Activated CD8-positive, alpha-beta T cell treated with anti-CD3 and anti-CD28 coated beads, Interleukin-2, amount 10 ng/mL, durations not matched to agents 7 days and 5 days (primary cell): ENCODE measurements at regions not wholly inside any gene's neighbourhood (a gene's known extent, or its start where the extent isn't known, plus 50 kb on each side); places are given as distances from the start of the nearest gene placed in this dataset.

ENCODE experiments used
- ATAC-seq: fragments of 150-1000 bp; cut with Tn5 transposase; one replicate; pipeline ENCODE4 v1.10.0; 2021; ENCODE audit warnings: moderate library complexity
- CTCF ChIA-PET: fragments of 350-600 bp; sonication (Branson Sonifier 250); formaldehyde crosslinking; loops from one replicate; lab custom pipeline; 2021; ENCODE audit warnings: antibody characterized with exemption; lab: Charles Lee
- POLR2A ChIA-PET: fragments of 350-600 bp; sonication (Branson Sonifier 250); formaldehyde crosslinking; loops from one replicate; lab custom pipeline; 2021; ENCODE audit warnings: antibody characterized with exemption; lab: Charles Lee
- DNase-seq: peaks from one replicate; pipeline ENCODE4 v3.0.0-alpha.2; 2020
- H3K27ac Mint-ChIP-seq: one replicate; pipeline ENCODE4 v1.8.0; 2021; ENCODE audit warnings: mild to moderate bottlenecking, mixed read lengths
- H3K27me3 Mint-ChIP-seq: one replicate; pipeline ENCODE4 v1.8.0; 2021; ENCODE audit warnings: low read depth, mixed read lengths
- H3K36me3 Mint-ChIP-seq: one replicate; pipeline ENCODE4 v1.8.0; 2021; ENCODE audit warnings: low read depth, mixed read lengths
- H3K4me1 Mint-ChIP-seq: one replicate; pipeline ENCODE4 v1.8.0; 2021; ENCODE audit warnings: low read depth, mixed read lengths
- H3K4me3 Mint-ChIP-seq: one replicate; pipeline ENCODE4 v1.8.0; 2021; ENCODE audit warnings: mild to moderate bottlenecking, mixed read lengths
- H3K9me3 Mint-ChIP-seq: one replicate; pipeline ENCODE4 v1.8.0; 2022; ENCODE audit warnings: mixed read lengths; ENCODE audit not compliant: insufficient read depth

DNA sequence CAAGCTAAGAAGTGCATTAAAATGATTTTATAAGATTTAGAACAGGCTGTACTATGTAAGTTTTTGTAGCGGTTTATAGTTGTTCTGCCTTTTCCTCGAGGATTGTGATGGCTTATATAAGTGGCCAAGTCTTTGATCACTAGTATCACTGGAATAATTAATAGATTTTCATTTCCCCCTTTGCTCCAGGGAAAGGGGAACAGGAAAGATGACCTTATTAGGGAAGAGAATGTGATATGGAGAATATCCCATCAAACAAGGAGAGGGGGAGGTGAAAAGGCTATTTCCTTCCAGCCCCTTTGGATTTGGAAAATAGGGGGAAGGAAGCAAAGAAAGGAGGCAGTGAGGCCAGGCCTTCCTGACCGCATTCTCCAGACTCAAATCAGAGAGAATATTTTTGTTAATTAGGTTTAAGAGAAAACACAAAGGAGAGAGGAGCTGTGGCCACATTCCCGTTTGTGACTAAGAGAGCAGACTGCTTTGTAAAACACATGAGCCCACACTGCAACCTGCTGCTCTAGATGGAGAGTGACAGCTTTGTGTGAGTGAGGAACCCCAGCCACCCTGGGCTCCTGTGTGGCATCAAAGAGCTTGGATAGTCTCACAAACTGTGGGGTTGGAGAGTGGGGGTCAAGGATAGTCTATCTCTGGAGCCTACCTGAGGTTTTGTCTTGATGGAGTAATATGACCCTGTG is 359.5 kb downstream of the DTWD2 start:
- ChIA-PET POLR2A (no interaction called here), CTCF (no interaction called here)
- no peaks in the 10 kb centered on the region for H3K27me3 Mint-ChIP-seq
- DNase-seq (no peak), ATAC-seq (no peak)
- H3K9me3 Mint-ChIP-seq, result no peaks in the 10 kb centered on the region
- H3K36me3 Mint-ChIP-seq, result no peaks in the 10 kb centered on the region
- no peak overlapping the region for H3K27ac Mint-ChIP-seq
- H3K4me1 Mint-ChIP-seq, result no peaks in the 10 kb centered on the region
- H3K4me3 Mint-ChIP-seq, result no peak overlapping the region

DNA sequence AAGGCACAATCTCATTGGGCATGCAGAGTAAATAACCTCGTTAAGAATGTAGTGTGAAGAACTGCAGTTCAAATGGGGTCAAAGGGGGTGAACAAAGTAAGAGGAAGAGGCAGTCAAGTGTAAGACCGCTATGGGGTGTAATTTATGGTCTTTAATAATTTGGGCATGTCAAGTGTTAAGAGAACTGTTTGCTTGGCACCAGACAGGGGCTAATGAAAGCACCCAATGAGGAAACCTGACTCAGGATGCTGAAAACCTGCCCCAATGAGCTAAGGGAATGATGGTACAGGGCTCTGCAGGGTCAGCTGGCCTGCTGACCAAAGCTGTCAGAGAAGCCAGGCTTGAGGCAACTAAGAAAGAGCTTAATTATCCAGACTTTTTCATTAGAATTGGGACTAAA is 368.1 kb downstream of the DTWD2 start:
- Mint-ChIP-seq H3K27me3 (no peaks in the 10 kb centered on the region), H3K9me3 (no peaks in the 10 kb centered on the region), H3K27ac (no peak overlapping the region), H3K4me1 (no peaks in the 10 kb centered on the region), H3K36me3 (no peaks in the 10 kb centered on the region), H3K4me3 (no peak overlapping the region)
- ATAC-seq (no peak), DNase-seq (no peak)
- POLR2A ChIA-PET, result no interaction called here
- CTCF ChIA-PET, result no interaction called here

DNA sequence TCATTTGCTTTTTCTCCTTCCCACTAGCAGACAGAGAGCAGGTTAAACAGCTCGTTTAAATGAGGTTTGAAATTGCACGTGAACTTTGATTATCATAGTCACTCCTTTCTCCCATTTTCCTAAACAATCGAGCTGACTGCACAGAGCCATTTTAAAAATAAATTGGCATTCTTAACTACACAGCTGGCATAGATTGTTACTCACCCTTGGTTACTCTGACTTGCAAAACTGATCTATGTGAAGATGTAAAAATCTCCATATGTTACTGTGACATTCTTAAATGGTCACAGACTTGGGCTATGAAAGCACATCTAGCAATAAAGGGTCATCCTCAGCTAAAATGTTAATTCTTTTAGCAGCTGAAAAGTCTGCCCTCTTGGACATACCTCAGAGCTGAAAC is 368.5 kb downstream of the DTWD2 start:
- no peaks in the 10 kb centered on the region for H3K27me3 Mint-ChIP-seq
- H3K9me3 Mint-ChIP-seq, result no peaks in the 10 kb centered on the region
- no peak overlapping the region for H3K4me3 Mint-ChIP-seq
- ChIA-PET CTCF (no interaction called here), POLR2A (no interaction called here)
- no peaks in the 10 kb centered on the region for H3K4me1 Mint-ChIP-seq
- ATAC-seq (no peak), DNase-seq (no peak)
- H3K27ac Mint-ChIP-seq, result no peak overlapping the region
- H3K36me3 Mint-ChIP-seq, result no peaks in the 10 kb centered on the region

DNA sequence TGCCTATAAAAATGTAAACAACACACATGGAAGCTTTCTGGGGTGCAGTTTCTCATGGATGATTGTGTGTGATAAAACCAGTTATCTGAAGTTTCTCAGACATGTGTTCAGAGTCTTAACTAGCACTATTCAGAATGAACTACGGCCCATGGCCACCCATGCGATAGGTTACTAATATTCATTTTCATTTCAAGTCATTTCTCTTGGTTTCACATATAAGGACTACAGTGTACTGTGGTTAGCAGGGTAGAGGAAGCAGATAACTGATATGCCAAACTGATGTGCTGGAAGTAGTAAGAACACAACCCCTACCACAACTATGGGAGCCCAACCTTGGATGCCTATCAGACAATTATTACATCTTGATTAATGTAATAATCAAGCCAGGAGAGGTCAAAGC is 372.1 kb downstream of the DTWD2 start:
- CTCF ChIA-PET, result no interaction called here
- no peak for ATAC-seq
- POLR2A ChIA-PET, result no interaction called here
- no peak for DNase-seq
- Mint-ChIP-seq H3K4me3 (no peak overlapping the region), H3K4me1 (no peaks in the 10 kb centered on the region), H3K27ac (no peak overlapping the region), H3K27me3 (no peaks in the 10 kb centered on the region), H3K9me3 (no peaks in the 10 kb centered on the region), H3K36me3 (no peaks in the 10 kb centered on the region)

DNA sequence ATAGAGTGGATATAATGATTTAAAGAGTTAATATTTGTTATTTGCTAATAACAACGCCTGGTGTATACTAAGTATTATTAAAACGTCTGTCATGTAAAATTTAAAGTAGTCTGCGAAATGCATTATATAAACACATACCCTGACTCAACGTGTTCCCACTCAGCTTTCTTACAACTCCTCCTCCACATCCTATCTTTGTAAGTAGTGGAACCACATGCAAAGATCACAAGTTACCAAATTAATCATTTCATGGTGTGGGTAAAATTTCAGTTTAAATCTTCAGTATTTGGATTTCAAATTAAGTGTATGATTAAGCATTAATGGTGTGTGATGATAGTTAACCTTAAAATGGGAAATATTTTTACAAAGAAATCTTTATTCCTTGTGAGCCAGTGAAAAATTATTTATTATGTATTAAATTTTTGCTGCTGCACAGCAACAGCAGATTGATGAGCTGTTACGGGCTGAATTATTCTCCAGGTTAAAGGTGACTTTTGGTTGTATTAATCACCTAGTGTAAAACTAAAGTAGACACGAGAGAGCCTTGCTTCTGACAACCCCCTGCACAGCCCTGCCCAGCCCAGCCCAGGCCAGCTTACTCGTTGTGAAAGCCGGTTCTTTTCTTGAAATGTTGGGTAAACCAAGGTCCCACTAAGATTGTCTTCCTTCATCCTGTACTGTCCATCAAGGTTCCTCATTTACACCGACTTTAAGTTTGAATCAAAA is 373.5 kb downstream of the DTWD2 start:
- no peak overlapping the region for H3K27ac Mint-ChIP-seq

DNA sequence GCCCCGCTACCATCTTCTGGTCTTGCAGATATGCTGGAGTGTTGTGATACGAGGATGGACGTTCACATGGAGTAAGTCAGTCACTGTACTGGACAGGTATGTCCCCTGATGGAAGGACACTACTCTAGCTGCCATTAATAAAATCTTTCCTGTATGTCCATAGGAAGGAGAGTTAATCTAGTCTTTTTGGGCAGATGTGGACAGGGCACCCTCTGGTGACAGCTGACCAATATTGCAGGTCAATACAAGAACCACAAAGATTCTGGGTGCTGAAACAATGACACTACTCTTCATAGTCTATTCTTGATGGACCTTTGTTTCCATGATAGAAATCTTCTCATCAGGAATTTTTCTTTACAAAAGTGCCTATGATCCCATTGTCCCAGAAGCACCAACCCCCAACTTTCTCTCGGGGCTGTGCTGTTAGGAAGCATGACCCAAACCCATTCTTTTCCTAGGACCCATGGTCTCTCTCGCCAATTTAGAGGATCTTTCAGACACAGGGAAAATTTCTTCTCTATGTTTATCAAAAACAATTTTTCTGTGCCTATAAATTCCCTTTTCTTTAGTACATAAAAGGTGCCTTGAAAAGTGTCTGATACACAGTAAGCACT is 376.9 kb downstream of the DTWD2 start:
- H3K4me3 Mint-ChIP-seq, result no peak overlapping the region
- no peaks in the 10 kb centered on the region for H3K4me1 Mint-ChIP-seq
- H3K27me3 Mint-ChIP-seq, result no peaks in the 10 kb centered on the region
- ChIA-PET POLR2A (no interaction called here), CTCF (no interaction called here)
- no peaks in the 10 kb centered on the region for H3K9me3 Mint-ChIP-seq
- ATAC-seq (no peak), DNase-seq (no peak)
- no peaks in the 10 kb centered on the region for H3K36me3 Mint-ChIP-seq
- H3K27ac Mint-ChIP-seq, result no peak overlapping the region

More for the DNA sequence above, 373.5 kb downstream of the DTWD2 start:
- Mint-ChIP-seq H3K36me3 (no peaks in the 10 kb centered on the region), H3K4me1 (no peaks in the 10 kb centered on the region), H3K4me3 (no peak overlapping the region), H3K27me3 (no peaks in the 10 kb centered on the region), H3K9me3 (no peaks in the 10 kb centered on the region)
- CTCF ChIA-PET, result no interaction called here
- no peak for DNase-seq
- no peak for ATAC-seq
- POLR2A ChIA-PET, result no interaction called here

DNA sequence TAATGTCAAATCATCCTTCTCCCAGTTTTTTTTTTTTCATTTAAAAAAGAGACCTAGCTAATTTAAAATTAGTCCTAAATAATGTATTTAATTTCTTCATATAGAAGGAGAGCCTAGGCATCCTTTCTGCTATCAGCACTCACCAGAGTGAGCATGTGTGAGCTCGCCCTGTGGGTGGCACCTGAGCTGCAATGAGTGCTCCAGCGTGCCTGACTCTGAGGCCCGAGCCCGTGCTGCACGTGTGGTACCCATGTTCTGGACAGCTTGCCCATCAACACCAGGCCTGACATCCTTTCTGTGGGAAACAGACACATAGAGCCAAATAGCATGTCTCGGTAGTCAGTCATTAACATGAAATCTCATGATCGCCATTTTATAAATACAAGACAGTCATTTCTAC is 381.4 kb downstream of the DTWD2 start:
- Mint-ChIP-seq H3K27me3 (no peaks in the 10 kb centered on the region), H3K9me3 (no peaks in the 10 kb centered on the region), H3K4me1 (no peaks in the 10 kb centered on the region), H3K27ac (no peak overlapping the region), H3K4me3 (no peak overlapping the region), H3K36me3 (no peaks in the 10 kb centered on the region)
- CTCF ChIA-PET, result no interaction called here
- DNase-seq (no peak), ATAC-seq (no peak)
- POLR2A ChIA-PET, result no interaction called here

DNA sequence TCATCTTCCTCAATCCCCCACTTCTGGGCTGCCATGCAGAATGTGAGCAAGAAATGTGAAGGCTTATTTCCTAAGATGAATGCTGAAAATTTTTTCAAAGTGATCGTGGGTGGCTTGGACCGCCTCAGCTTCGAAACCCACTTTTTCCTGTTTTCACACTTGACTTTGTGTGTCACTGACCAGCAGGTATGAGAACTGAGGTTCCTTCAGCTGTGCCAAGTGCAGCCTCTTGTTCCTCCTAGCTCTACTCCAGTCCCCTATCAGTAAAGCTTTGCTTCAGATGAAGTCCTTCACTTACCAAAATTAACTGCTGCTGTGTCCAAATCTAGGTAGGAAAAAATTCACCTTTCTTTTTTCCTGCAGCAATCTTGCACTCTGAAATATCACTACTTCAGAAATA is 382.6 kb downstream of the DTWD2 start:
- DNase-seq, result no peak
- no peak for ATAC-seq
- Mint-ChIP-seq H3K4me1 (no peaks in the 10 kb centered on the region), H3K27me3 (no peaks in the 10 kb centered on the region), H3K4me3 (no peak overlapping the region), H3K36me3 (no peaks in the 10 kb centered on the region), H3K9me3 (no peaks in the 10 kb centered on the region), H3K27ac (no peak overlapping the region)
- ChIA-PET CTCF (no interaction called here), POLR2A (no interaction called here)

DNA sequence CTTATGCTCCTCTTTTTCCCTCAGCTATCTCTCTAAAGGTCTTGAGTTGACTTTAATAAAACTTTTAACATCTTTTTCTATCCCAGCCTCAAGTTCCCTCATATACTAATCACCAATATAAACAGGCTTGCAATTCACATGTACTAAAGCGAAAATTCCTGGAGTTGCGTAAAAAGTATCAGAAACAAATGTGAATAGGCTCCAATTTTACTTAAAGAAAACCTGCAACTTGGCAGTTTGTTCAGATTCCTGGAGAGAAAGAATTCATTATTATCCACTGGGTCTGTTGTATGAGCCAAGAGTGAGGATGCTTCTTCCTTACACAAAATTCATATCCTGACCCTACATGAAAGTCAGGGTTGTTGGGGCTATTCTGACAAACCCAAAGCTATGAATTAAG is 384.2 kb downstream of the DTWD2 start:
- ChIA-PET CTCF (no interaction called here), POLR2A (no interaction called here)
- DNase-seq (no peak), ATAC-seq (no peak)
- Mint-ChIP-seq H3K4me3 (no peak overlapping the region), H3K9me3 (no peaks in the 10 kb centered on the region), H3K27me3 (no peaks in the 10 kb centered on the region), H3K27ac (no peak overlapping the region), H3K36me3 (no peaks in the 10 kb centered on the region), H3K4me1 (no peaks in the 10 kb centered on the region)

DNA sequence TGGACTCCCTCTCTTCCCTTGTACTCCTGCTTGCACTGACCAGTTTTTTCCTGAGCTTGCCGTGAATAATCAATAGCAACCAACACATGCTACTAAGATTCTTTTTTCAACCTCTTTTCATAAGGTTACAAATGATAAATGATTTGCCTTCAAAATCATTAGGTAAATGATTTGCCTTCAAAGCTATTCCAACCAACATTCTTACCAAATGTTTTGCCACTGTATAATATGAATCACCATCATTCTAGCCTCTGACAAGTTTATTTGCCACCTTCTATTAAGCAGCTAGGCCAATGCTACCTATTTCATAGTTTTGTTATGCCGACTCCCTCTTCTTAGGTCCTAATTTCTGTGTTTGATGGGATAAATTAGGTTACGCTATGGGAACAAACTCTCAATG is 385.1 kb downstream of the DTWD2 start:
- DNase-seq, result no peak
- H3K4me3 Mint-ChIP-seq, result no peak overlapping the region
- no peak for ATAC-seq
- H3K36me3 Mint-ChIP-seq, result no peaks in the 10 kb centered on the region
- no peaks in the 10 kb centered on the region for H3K27me3 Mint-ChIP-seq
- CTCF ChIA-PET, result no interaction called here
- H3K4me1 Mint-ChIP-seq, result no peaks in the 10 kb centered on the region
- no peak overlapping the region for H3K27ac Mint-ChIP-seq
- no peaks in the 10 kb centered on the region for H3K9me3 Mint-ChIP-seq
- POLR2A ChIA-PET, result no interaction called here

DNA sequence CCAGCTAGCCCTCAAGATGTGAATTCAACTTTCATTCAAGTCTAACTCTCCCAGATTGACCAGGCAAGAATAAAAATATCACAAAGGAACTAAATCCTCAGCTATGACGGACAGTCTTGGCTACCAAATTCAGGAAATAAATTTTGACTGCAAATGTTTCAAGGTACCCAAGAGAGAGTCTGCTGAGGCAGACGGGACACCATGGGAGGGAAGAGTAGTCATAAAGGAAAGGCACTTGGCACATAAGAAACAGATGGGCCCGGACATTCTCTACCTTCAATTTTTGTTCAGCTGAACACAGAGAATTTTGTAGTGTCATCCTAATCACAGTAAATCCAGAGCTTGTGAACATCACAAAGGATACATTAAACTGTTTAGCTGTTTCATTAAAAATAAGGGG is 390.0 kb downstream of the DTWD2 start:
- POLR2A ChIA-PET, result no interaction called here
- no peaks in the 10 kb centered on the region for H3K4me1 Mint-ChIP-seq
- H3K4me3 Mint-ChIP-seq, result no peak overlapping the region
- no peaks in the 10 kb centered on the region for H3K36me3 Mint-ChIP-seq
- CTCF ChIA-PET, result no interaction called here
- DNase-seq (no peak), ATAC-seq (no peak)
- no peak overlapping the region for H3K27ac Mint-ChIP-seq
- H3K27me3 Mint-ChIP-seq, result no peaks in the 10 kb centered on the region
- H3K9me3 Mint-ChIP-seq, result no peaks in the 10 kb centered on the region

DNA sequence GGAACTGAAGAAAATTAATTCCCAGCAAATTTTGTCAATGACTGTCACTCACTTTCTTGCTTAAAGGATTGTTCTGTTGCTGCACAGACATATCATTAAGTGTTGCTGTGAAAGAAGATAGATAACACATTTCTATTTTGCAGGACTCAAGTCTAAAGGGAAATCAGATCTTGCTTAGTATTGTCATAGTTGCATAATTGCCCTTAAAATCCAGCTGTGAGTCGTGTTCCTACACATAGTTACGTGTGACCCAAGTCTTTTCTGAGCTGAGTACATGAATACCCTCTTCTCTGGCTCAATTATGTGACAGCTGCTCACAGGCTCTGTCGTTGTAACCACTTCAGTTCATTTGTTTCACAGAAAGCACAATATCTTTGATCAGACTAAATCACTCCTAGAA is 390.8 kb downstream of the DTWD2 start:
- Mint-ChIP-seq H3K27ac (no peak overlapping the region), H3K36me3 (no peaks in the 10 kb centered on the region), H3K27me3 (no peaks in the 10 kb centered on the region), H3K4me1 (no peaks in the 10 kb centered on the region), H3K9me3 (no peaks in the 10 kb centered on the region), H3K4me3 (no peak overlapping the region)
- DNase-seq, result no peak
- no peak for ATAC-seq
- ChIA-PET CTCF (no interaction called here), POLR2A (no interaction called here)
